H1 (cell line): ENCODE measurements at regions not wholly inside any gene's neighbourhood (a gene's known extent, or its start where the extent isn't known, plus 50 kb on each side); places are given as distances from the start of the nearest gene placed in this dataset.

Experiments used
- CTCF ChIA-PET: fragments of 300-600 bp; sonication (Branson Sonifier 250); formaldehyde crosslinking; loops from one replicate; lab custom pipeline; 2021; ENCODE audit not compliant: partially characterized antibody; lab: Charles Lee
- POLR2A ChIA-PET: fragments of 300-600 bp; sonication (Branson Sonifier 250); formaldehyde crosslinking; loops from one replicate; lab custom pipeline; 2021; ENCODE audit warnings: inconsistent platforms; ENCODE audit not compliant: partially characterized antibody; lab: Charles Lee
- DNase-seq, 2 experiments: peaks; one replicate each; pipeline versions ENCODE4 v3.0.0 to v3.0.0-alpha.2; 2010 to 2022; ENCODE audit warnings: low spot score in 2 of 2, low read depth in 1 of 2, mixed read lengths in 1 of 2
- FAIRE-seq: peaks from 2 replicates; lab custom pipeline; 2011; peaks lifted over from hg19 to GRCh38; lab: Jason Lieb, UNC
- H2AFZ ChIP-seq: 2 replicates; pipeline ENCODE4 v1.8.1; 2012; ENCODE audit warnings: low read length, inconsistent platforms
- H2AK5ac ChIP-seq: 2 replicates; pipeline ENCODE4 v1.6.1; 2013; ENCODE audit warnings: low read depth, low read length
- H2BK120ac ChIP-seq: replicated peaks from 2 replicates; pipeline ENCODE3; 2013; ENCODE audit warnings: low read depth, low read length, inconsistent platforms
- H2BK12ac ChIP-seq: 2 replicates; pipeline ENCODE4 v1.6.1; 2013; ENCODE audit warnings: low read depth, low read length
- H2BK15ac ChIP-seq: 2 replicates; pipeline ENCODE4 v1.6.1; 2013; ENCODE audit warnings: low read length
- H2BK20ac ChIP-seq: 2 replicates; pipeline ENCODE4 v1.6.1; 2013; ENCODE audit warnings: low read length
- H2BK5ac ChIP-seq: 2 replicates; pipeline ENCODE4 v1.6.1; 2013; ENCODE audit warnings: low read depth, low read length
- H3K14ac ChIP-seq: 2 replicates; pipeline ENCODE4 v1.6.1; 2013; ENCODE audit warnings: inconsistent platforms; ENCODE audit not compliant: insufficient read length
- H3K18ac ChIP-seq: 2 replicates; pipeline ENCODE4 v1.6.1; 2013; ENCODE audit warnings: low read length; ENCODE audit errors: extremely low read depth
- H3K23ac ChIP-seq: 2 replicates; pipeline ENCODE4 v1.6.1; 2013; ENCODE audit warnings: inconsistent platforms; ENCODE audit not compliant: insufficient read length
- H3K23me2 ChIP-seq: 2 replicates; pipeline ENCODE4 v1.6.1; 2013; ENCODE audit warnings: low read depth, low read length
- H3K27ac ChIP-seq: 2 replicates; pipeline ENCODE4 v1.6.1; 2011; ENCODE audit warnings: low read depth, low read length, inconsistent platforms
- H3K27me3 ChIP-seq, 4 experiments: replicated peaks in 1 of 4; 1 replicate in 1 of 4; 2 replicates in 3 of 4; pipeline versions ENCODE4 v1.6.1 to v1.8.1; 2011 to 2013; ENCODE audit warnings: low read length in 3 of 4, mild to moderate bottlenecking in 3 of 4, inconsistent platforms in 2 of 4, mixed read lengths in 2 of 4, moderate library complexity in 1 of 4; ENCODE audit not compliant: control insufficient read depth in 3 of 4, insufficient read depth in 3 of 4; ENCODE audit errors: extremely low read depth in 1 of 4
- H3K36me3 ChIP-seq, 4 experiments: 2 replicates each; pipeline versions ENCODE4 v1.6.1 to v1.8.1; 2011 to 2013; ENCODE audit warnings: mild to moderate bottlenecking in 4 of 4, low read length in 3 of 4, moderate library complexity in 2 of 4, control low read depth in 1 of 4, inconsistent platforms in 1 of 4; ENCODE audit not compliant: insufficient read depth in 4 of 4, control insufficient read depth in 2 of 4
- H3K4ac ChIP-seq: replicated peaks from 2 replicates; pipeline ENCODE3; 2013; ENCODE audit warnings: low read length, low read depth, mixed read lengths, inconsistent platforms; ENCODE audit not compliant: insufficient read length
- H3K4me1 ChIP-seq, 4 experiments: replicated peaks in 1 of 4; 1 replicate in 1 of 4; 2 replicates in 3 of 4; pipeline versions ENCODE4 v1.6.1 to v1.8.1; 2011 to 2013; ENCODE audit warnings: low read length in 3 of 4, inconsistent platforms in 2 of 4, mixed read lengths in 1 of 4; ENCODE audit not compliant: insufficient read depth in 4 of 4, control insufficient read depth in 3 of 4
- H3K4me2 ChIP-seq, 2 experiments: 2 replicates each; pipeline versions ENCODE4 v1.6.1 to v1.8.1; 2011 to 2013; ENCODE audit warnings: low read depth in 2 of 2, low read length in 2 of 2, control low read depth in 1 of 2, inconsistent platforms in 1 of 2, mild to moderate bottlenecking in 1 of 2; ENCODE audit not compliant: insufficient read depth in 1 of 2
- H3K4me3 ChIP-seq, 4 experiments: fragments of 200-600, 300-600 bp in 1 of 4; sonication (generic), shearing (Covaris generic), sonication (Bioruptor Twin) in 1 of 4; 2 replicates each; pipeline versions ENCODE4 v1.5.1 to v1.8.1; 2011 to 2016; ENCODE audit warnings: low read length in 4 of 4, low read depth in 3 of 4, control low read depth in 2 of 4, inconsistent platforms in 2 of 4, mild to moderate bottlenecking in 2 of 4, mixed read lengths in 1 of 4, moderate library complexity in 1 of 4; ENCODE audit not compliant: insufficient read depth in 2 of 4; ENCODE audit errors: extremely low read depth in 1 of 4
- H3K56ac ChIP-seq: replicated peaks from 2 replicates; pipeline ENCODE3; 2013; ENCODE audit warnings: low read depth, mild to moderate bottlenecking, mixed read lengths, low read length, inconsistent platforms; ENCODE audit not compliant: insufficient read length
- H3K79me1 ChIP-seq: 2 replicates; pipeline ENCODE4 v1.6.1; 2013; ENCODE audit warnings: low read depth, low read length, control low read depth
- H3K79me2 ChIP-seq, 2 experiments: 2 replicates each; pipeline versions ENCODE4 v1.6.1 to v1.8.1; 2012 to 2013; ENCODE audit warnings: low read length in 2 of 2, mild to moderate bottlenecking in 2 of 2, inconsistent platforms in 1 of 2; ENCODE audit not compliant: insufficient read depth in 2 of 2, control insufficient read depth in 1 of 2
- H3K9ac ChIP-seq, 4 experiments: replicated peaks in 1 of 4; 1 replicate in 1 of 4; 2 replicates in 3 of 4; pipeline versions ENCODE4 v1.6.1 to v1.8.1; 2011 to 2013; ENCODE audit warnings: low read depth in 3 of 4, low read length in 3 of 4, control low read depth in 2 of 4, mild to moderate bottlenecking in 2 of 4, moderate library complexity in 2 of 4, inconsistent platforms in 1 of 4; ENCODE audit errors: extremely low read depth in 1 of 4
- H3K9me3 ChIP-seq, 2 experiments: 2 replicates each; pipeline versions ENCODE4 v1.6.1 to v1.8.1; 2012 to 2013; ENCODE audit warnings: mild to moderate bottlenecking in 2 of 2, moderate library complexity in 2 of 2, control low read depth in 1 of 2, inconsistent platforms in 1 of 2, low read depth in 1 of 2, low read length in 1 of 2, mixed read lengths in 1 of 2; ENCODE audit not compliant: insufficient read depth in 2 of 2
- H4K20me1 ChIP-seq, 2 experiments: replicated peaks in 1 of 2; 2 replicates each; pipeline versions ENCODE3 to v1.8.1; 2011 to 2013; ENCODE audit warnings: inconsistent platforms in 2 of 2, low read length in 2 of 2, mild to moderate bottlenecking in 1 of 2; ENCODE audit not compliant: insufficient read depth in 2 of 2, control insufficient read depth in 1 of 2
- H4K5ac ChIP-seq: 2 replicates; pipeline ENCODE4 v1.6.1; 2013; ENCODE audit warnings: low read length, low read depth, mixed read lengths, inconsistent platforms; ENCODE audit not compliant: insufficient read length
- H4K8ac ChIP-seq: 2 replicates; pipeline ENCODE4 v1.8.0; 2013; ENCODE audit warnings: mild to moderate bottlenecking, moderate library complexity, low read length, inconsistent platforms; ENCODE audit not compliant: insufficient read depth; ENCODE audit errors: extremely low read depth
- H4K91ac ChIP-seq: replicated peaks from 2 replicates; pipeline ENCODE3; 2013; ENCODE audit warnings: low read length, mixed read lengths, inconsistent platforms; ENCODE audit not compliant: insufficient read length
- ASH2L ChIP-seq: fragments of 200-600, 300-600 bp; sonication (generic); IDR thresholded peaks from one replicate; pipeline ENCODE4 v1.7.1; 2017; ENCODE audit warnings: low read length
- GABPA ChIP-seq: IDR thresholded peaks from 2 replicates; pipeline ENCODE4 v1.6.1; 2011; ENCODE audit warnings: mild to moderate bottlenecking, low read length, moderate library complexity, borderline replicate concordance; ENCODE audit not compliant: insufficient read depth
- TAF1 ChIP-seq: IDR thresholded peaks from 2 replicates; pipeline ENCODE4 v1.6.1; 2011; ENCODE audit warnings: mild to moderate bottlenecking, low read depth, low read length
- WGBS, 2 experiments: shearing (Covaris generic) in 1 of 2; methylation state at CpG; one replicate each; pipeline versions ENCODE4 v1.1.6 to v1.1.7; 2013 to 2015; ENCODE audit warnings: low lambda C conversion rate in 2 of 2, mixed read lengths in 2 of 2, inconsistent platforms in 1 of 2, low coverage in 1 of 2, missing lambda C conversion rate in 1 of 2; ENCODE audit not compliant: insufficient replicate concordance in 2 of 2, insufficient coverage in 1 of 2, insufficient read length in 1 of 2; ENCODE audit errors: extremely low coverage in 1 of 2, missing lambda C conversion rate in 1 of 2; 5-methylcytosine and 5-hydroxymethylcytosine counted together
- TF ChIP-seq, protein P1 (sequence below): IDR thresholded peaks from 2 replicates; pipeline ENCODE4 v1.6.1; 2012; ENCODE audit warnings: low read length, inconsistent platforms
- TF ChIP-seq, protein P2 (sequence below), 3 experiments: IDR thresholded peaks; 1 replicate in 2 of 3; 2 replicates in 1 of 3; pipeline versions ENCODE4 v1.5.1 to v1.6.1; 2011; ENCODE audit warnings: low read length in 3 of 3, mild to moderate bottlenecking in 3 of 3, inconsistent platforms in 2 of 3, low read depth in 1 of 3, moderate library complexity in 1 of 3; ENCODE audit not compliant: insufficient read depth in 1 of 3; ENCODE audit errors: control extremely low read depth in 1 of 3

DNA sequence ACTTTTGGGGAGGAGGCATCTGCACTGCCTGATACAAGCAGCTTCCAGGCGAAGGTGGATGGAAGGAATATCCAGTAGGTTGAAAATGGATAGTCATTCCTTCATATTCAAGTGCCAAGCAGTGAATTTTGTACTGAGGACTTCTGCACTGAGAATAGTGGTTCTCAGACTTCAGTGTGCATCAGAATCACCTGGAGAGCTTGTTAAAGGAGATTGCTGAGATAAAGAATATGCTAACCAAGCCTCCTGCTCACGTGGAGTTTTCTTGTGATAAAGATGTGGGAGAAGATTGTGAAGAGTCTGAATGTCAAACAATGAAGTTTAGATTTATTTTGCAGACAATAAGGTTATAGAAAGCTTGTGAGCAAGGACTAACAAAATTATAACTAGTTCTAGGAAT lies 97.8 kb downstream of the HFE start:
- H3K4me3 ChIP-seq: peak overlapping the region in 3 of 4 experiments; percentile 45 to 72 (median 67); a peak in 4 of 8 replicates
- peak overlapping the region; percentile 63 for H4K91ac ChIP-seq
- H2AFZ ChIP-seq: no peak overlapping the region
- H3K9ac ChIP-seq: peak overlapping the region in 2 of 4 experiments; percentile 84 to 85; a peak in 4 of 7 replicates
- no peak overlapping the region for H3K56ac ChIP-seq
- H3K23me2 ChIP-seq: peaks cover 11% of the 10 kb centered on the region
- H3K79me2 ChIP-seq: no peaks in the 10 kb centered on the region
- ChIA-PET CTCF (interaction anchor here (1.1 kb wide), 1 partner anchor 13 kb away, joined by 6 read pairs; no protein-coding TSS in a partner anchor), POLR2A (interaction anchor here (0.6 to 40.4 kb wide), 23 partner anchors 9 to 1708 kb away, joined by 3 to 2731 read pairs (median 27); a partner anchor contains a TSS)
- no peak for FAIRE-seq
- no peaks in the 10 kb centered on the region for H3K9me3 ChIP-seq
- H3K27me3 ChIP-seq: no peaks in the 10 kb centered on the region
- WGBS, 2 experiments: 29% methylated on average over 2 of the region's 2 CpGs; no CpG with 5 or more reads in 1 of the 2 experiments
- H2BK5ac ChIP-seq: peak overlapping the region; percentile 89
- no peak overlapping the region for H2BK20ac ChIP-seq
- H2AK5ac ChIP-seq: peak overlapping the region; percentile 67; the same call in 1 of the 2 replicates
- no peak overlapping the region for H3K14ac ChIP-seq
- no peak overlapping the region for H2BK15ac ChIP-seq
- H3K18ac ChIP-seq: peak overlapping the region; percentile 36; the same call in 1 of the 2 replicates
- peak overlapping the region; percentile 78; the same call in 1 of the 2 replicates for H2BK12ac ChIP-seq
- H3K27ac ChIP-seq: peak overlapping the region; percentile 97
- peak overlapping the region; percentile 95 for H2BK120ac ChIP-seq
- peaks cover 0 to 2% of the 10 kb centered on the region in 2 experiments for H4K20me1 ChIP-seq
- peak overlapping the region; percentile 48 for H3K4ac ChIP-seq
- no peaks in the 10 kb centered on the region for H3K36me3 ChIP-seq
- peak overlapping the region; percentile 68 to 73 for H3K4me2 ChIP-seq
- H4K8ac ChIP-seq: no peak overlapping the region
- no peak for DNase-seq
- no peak overlapping the region for H3K23ac ChIP-seq
- peak overlapping the region; percentile 45 for H4K5ac ChIP-seq
- no peaks in the 10 kb centered on the region for H3K79me1 ChIP-seq
- H3K4me1 ChIP-seq: peaks cover 0 to 17% (median 8%) of the 10 kb centered on the region in 4 experiments; a peak in 5 of 7 replicates
- TF ChIP-seq TAF1: no peak
- TF ChIP-seq ASH2L: no peak
- TF ChIP-seq GABPA: no peak
- TF ChIP-seq, protein P1, sequence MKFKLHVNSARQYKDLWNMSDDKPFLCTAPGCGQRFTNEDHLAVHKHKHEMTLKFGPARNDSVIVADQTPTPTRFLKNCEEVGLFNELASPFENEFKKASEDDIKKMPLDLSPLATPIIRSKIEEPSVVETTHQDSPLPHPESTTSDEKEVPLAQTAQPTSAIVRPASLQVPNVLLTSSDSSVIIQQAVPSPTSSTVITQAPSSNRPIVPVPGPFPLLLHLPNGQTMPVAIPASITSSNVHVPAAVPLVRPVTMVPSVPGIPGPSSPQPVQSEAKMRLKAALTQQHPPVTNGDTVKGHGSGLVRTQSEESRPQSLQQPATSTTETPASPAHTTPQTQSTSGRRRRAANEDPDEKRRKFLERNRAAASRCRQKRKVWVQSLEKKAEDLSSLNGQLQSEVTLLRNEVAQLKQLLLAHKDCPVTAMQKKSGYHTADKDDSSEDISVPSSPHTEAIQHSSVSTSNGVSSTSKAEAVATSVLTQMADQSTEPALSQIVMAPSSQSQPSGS: 0 out of 2 replicates have a peak, but pooled peaks have one; percentile 11
- TF ChIP-seq, protein P2, sequence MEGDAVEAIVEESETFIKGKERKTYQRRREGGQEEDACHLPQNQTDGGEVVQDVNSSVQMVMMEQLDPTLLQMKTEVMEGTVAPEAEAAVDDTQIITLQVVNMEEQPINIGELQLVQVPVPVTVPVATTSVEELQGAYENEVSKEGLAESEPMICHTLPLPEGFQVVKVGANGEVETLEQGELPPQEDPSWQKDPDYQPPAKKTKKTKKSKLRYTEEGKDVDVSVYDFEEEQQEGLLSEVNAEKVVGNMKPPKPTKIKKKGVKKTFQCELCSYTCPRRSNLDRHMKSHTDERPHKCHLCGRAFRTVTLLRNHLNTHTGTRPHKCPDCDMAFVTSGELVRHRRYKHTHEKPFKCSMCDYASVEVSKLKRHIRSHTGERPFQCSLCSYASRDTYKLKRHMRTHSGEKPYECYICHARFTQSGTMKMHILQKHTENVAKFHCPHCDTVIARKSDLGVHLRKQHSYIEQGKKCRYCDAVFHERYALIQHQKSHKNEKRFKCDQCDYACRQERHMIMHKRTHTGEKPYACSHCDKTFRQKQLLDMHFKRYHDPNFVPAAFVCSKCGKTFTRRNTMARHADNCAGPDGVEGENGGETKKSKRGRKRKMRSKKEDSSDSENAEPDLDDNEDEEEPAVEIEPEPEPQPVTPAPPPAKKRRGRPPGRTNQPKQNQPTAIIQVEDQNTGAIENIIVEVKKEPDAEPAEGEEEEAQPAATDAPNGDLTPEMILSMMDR (IDR thresholded peaks at IDR 0.05; ENCODE audit: control extremely low read depth in 1 of 3, insufficient read depth in 1 of 3, low read depth in 1 of 3, low read length in 3 of 3): no peak
